ENCODE measurements at regions not wholly inside any gene's neighbourhood (a gene's known extent, or its start where the extent isn't known, plus 50 kb on each side); places are given as distances from the start of the nearest gene placed in this dataset.

DNA sequence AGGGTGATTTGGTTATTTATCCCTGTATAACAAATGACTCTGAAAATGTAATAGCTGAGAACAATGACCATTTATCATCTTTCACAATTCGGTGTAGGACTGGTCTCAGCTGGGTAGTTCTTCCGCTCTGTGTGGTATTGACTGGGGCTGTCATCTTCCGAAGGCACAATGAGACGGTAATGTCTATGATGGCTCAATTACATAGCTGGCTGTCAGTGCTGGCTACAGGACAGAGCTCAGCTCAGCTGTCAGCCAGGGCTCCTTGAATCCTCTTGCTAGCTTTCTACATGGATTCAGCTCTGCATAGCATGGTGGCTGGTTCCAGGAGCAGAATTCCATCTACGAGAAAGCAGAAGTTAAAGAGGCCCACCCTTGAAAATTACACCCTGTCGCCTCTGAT is 483.8 kb downstream of the TDRD15 start:
- DNase-seq (ENCODE audit: low read depth in 2 of 2, low spot score in 1 of 2): no peak

GRCh38 chr2:21610304-21610703 is 486.5 kb downstream of the TDRD15 start:
- no peak for DNase-seq (ENCODE audit: low read depth in 2 of 2, low spot score in 1 of 2)

GRCh38 chr2:21617885-21618434 is 494.2 kb downstream of the TDRD15 start:
- no peak for DNase-seq (ENCODE audit: low read depth in 2 of 2, low spot score in 1 of 2)

- no peak for DNase-seq (ENCODE audit: low read depth in 2 of 2, low spot score in 1 of 2)
Measured at GRCh38 chr2:21620771-21621170, 497.0 kb downstream of the TDRD15 start.

GRCh38 chr2:21627938-21628337 is 504.2 kb downstream of the TDRD15 start:
- DNase-seq (ENCODE audit: low read depth in 2 of 2, low spot score in 1 of 2): no peak

DNA sequence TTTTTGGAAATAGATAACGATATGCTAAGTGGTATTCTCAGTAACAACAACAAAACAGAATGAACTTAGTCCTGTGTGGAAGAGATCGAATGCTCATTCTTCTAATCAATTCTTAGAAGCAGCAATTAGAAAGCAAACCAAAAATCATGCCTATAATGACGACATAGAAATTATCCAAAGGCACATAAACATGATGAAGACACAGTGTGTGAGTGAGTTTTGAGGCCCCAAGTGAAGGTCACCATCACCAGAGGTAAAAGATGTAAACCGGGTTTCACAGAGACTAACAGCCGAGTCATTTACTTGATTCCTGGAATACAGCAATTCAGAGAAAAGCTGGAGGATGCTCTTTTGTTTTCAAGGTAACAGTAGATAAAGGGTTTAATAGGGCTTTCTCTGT is 509.2 kb downstream of the TDRD15 start:
- no peak for DNase-seq (ENCODE audit: low read depth in 2 of 2, low spot score in 1 of 2)

- DNase-seq (ENCODE audit: low read depth in 2 of 2, low spot score in 1 of 2): no peak
Measured at GRCh38 chr2:21633466-21633865, 509.7 kb downstream of the TDRD15 start.

DNA sequence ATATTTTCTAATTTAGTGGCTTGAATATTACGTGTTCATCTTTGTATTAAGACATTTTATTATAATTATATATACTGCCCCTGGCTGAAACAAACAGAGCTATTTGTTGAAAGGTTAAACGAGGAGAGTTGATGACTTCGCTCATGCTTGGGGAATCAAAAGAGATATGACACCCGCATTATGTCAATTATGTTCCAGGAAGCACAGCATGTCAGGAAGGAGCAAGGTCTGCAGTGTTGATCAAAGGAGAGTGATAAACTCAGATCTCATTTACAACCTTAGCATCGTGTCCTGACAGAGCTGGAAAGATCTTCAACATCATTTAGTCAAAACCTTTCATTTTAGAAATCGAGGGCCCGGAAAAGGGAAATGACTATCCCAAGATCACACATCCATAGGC is 510.1 kb downstream of the TDRD15 start:
- DNase-seq (ENCODE audit: low read depth in 2 of 2, low spot score in 1 of 2): no peak

DNA sequence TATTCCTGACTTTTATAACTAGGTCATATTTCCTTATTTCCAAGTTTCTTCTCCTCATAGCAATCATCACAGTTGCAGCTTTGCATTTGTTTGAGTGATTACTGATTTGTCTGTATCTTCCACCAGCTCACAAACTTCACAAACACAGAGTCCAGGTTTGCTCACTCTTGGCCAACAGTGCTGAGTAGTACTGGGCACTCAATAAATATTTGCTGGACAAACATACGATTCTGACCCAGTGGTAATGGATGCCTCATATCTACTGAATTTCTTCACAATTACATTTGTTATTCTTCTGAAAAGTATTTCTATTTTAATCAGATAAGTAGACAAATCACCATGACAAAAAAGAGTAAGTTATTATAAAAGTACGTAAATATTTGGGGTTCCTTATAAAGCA is 516.3 kb downstream of the TDRD15 start:
- DNase-seq (ENCODE audit: low read depth in 2 of 2, low spot score in 1 of 2): no peak

DNA sequence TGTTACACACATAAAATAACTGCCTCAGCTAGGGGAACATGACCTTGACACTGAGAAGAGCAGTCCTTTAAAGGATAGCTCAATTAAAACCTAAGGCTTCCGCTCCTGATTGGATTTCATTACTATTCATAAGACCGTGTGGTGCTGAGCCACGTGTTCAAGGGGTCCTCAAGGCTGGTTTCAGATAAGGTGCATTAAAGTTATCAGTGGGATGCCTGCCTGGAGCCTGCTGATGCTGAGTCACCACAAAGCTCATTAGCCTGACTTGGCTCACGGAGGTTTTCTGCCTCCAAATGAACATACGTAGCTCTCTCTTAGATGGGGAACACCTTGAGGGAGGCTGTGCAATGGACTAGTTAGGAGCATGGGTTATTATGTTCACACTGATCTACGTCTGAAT is 518.9 kb downstream of the TDRD15 start:
- DNase-seq (ENCODE audit: low read depth in 2 of 2, low spot score in 1 of 2): no peak

- DNase-seq (ENCODE audit: low read depth in 2 of 2, low spot score in 1 of 2): no peak
Measured at GRCh38 chr2:21643180-21643579, 519.4 kb downstream of the TDRD15 start.

DNA sequence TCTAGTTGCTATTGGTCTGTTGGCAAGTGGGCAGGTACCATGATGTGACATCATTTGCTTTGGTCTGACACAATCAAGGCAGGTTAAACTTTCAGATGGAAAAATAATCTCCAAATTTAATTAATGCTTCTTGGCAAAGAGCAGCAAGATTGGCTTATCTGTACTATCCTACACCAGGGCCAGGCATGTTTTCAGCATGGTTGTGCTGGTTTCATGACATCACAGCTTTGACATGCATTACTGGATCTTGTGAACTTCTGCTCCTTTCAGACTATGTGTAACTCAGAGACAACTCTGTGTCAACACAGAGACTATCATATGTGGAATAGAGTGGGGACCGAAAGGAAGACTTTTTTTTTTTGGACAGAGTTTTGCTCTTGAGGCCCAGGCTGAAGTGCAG is 520.5 kb downstream of the TDRD15 start:
- DNase-seq (ENCODE audit: low read depth in 2 of 2, low spot score in 1 of 2): no peak

GRCh38 chr2:21646345-21646744 is 522.6 kb downstream of the TDRD15 start:
- DNase-seq (ENCODE audit: low read depth in 2 of 2, low spot score in 1 of 2): no peak

DNA sequence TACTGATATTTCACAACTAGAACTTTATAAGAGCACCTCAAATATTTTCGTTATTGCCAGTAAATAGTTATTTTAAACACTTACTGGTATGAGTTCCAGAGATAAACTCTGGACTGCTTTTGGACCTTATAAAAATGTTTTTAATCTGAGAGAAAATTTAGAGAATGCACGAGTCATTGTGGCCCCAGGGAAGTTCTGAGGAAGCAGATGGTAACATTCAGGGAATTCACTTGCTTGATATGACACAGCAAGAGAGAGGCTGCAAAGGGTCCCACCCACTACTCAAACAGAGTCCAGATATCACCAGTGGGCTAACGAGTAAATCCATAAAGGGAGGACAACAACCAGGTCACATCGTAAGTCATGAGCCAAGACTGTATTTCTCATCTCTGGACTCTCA is 526.8 kb downstream of the TDRD15 start:
- no peak for DNase-seq (ENCODE audit: low read depth in 2 of 2, low spot score in 1 of 2)

GRCh38 chr2:21655136-21655535 is 531.4 kb downstream of the TDRD15 start:
- DNase-seq (ENCODE audit: low read depth in 2 of 2, low spot score in 1 of 2): no peak

- DNase-seq (ENCODE audit: low read depth in 2 of 2, low spot score in 1 of 2): no peak
Measured at GRCh38 chr2:21656330-21657075, 532.7 kb downstream of the TDRD15 start.

DNA sequence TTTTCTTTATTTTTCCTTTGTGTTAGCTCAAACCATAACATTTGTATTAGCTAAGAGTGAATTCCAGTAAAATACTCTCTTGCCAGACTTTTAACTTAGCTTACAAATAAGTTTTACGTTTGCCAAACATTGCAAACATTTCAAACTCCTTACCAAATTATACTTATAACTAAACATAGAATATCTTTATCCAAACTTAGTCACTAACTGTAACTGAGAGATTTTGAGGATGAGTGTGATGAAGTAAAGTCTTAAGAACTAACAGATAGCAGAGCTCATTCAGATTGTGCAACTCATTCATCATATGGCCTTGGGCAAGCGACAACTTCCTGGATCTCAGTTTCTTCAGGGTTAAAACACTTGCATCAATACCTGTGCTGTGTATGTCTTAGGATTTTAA is 533.7 kb downstream of the TDRD15 start:
- DNase-seq (ENCODE audit: low read depth in 2 of 2, low spot score in 1 of 2): no peak

DNA sequence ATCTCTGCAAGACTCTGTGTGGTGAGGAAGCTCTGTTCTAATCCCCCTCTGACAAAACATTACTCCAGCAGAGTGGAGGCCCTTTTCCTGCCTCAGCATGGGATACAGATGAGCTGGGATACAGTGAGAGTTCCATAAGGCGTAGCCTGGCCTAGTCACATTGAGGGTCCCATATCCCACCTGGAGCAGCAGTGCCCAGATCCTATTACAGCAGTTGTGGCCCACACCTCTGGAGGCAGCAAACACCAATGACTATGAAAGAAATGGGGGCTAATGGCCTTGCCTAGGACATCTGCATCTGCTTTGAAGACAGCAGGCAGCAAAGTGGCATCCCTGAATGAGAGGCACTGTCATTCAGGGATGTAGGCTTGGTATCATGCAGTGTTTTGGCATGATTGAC is 534.5 kb downstream of the TDRD15 start:
- DNase-seq (ENCODE audit: low read depth in 2 of 2, low spot score in 1 of 2): no peak

GRCh38 chr2:21658907-21659477 is 535.2 kb downstream of the TDRD15 start:
- no peak for DNase-seq (ENCODE audit: low read depth in 2 of 2, low spot score in 1 of 2)

DNA sequence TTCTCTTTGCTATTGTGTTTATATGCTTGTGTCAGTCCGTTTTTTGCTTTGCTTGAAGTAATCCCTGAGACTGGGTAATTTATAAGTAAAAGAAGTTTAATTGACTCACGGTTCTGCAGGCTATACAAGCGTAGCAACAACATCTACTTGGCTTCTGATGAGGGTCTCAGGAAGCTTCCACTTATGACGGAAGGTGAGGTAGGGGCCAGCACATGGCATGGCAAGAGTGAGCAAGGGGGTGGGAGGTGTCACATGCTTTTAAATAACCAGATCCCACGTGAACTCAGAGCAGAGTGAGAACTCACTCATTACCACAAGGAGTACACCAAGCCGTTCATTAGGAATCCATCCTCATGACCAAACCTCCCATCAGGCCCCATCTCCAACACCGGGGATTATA is 540.3 kb downstream of the TDRD15 start:
- DNase-seq (ENCODE audit: low read depth in 2 of 2, low spot score in 1 of 2): no peak

GRCh38 chr2:21667638-21668037 is 543.9 kb downstream of the TDRD15 start:
- DNase-seq (ENCODE audit: low read depth in 2 of 2, low spot score in 1 of 2): no peak

DNA sequence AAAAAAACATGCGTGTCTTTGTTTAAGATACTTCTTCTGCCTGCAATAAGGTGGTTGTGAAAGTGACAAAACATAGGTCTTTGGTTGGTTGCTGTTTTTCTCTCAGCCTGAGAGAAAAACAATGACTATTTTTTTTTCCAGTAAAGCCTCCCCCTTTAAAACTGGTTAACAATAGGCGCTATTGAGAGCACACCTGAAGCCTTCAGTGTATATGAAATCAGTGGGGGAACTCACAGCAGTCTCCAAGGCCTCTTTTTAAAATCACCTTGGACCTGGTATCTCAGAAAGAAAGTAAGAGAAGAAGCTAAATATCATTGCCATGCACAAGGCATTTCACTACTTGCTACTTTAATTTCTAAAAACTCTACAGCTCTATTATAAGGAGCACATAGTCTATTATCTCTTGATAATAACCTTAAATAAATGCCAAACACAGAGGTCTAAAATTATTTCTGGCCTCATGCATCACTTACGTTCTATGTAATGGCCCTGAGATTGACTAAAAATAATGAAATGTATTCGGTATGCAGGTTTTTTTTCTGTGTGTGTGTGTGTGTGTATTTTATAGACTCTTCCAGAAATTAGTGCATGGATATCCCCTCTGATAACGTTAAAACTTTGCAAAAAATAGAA is 544.4 kb downstream of the TDRD15 start:
- DNase-seq (ENCODE audit: low read depth in 2 of 2, low spot score in 1 of 2): no peak
